GM12878 (cell line): ENCODE measurements at regions not wholly inside any gene's neighbourhood (a gene's known extent, or its start where the extent isn't known, plus 50 kb on each side); places are given as distances from the start of the nearest gene placed in this dataset.

ENCODE experiments used
- ATAC-seq: fragments of 200-7000 bp; cut with Tn5 transposase; 3 replicates; pipeline ENCODE4 v1.9.1; 2020; ENCODE audit warnings: mild to moderate bottlenecking, moderate library complexity
- BruUV-seq: library from RNA; stranded (reverse); fragments of 400-500 nt; replicated peaks from 2 replicates; lab custom pipeline; 2021; lab: Mats Ljungman, UMichigan
- CTCF ChIA-PET: fragments of 300-600 bp; sonication (Branson Sonifier 250); formaldehyde crosslinking; extraction: SDS; loops from one replicate; lab custom pipeline; 2021; ENCODE audit warnings: inconsistent platforms; lab: Yijun Ruan, JAX
- POLR2A ChIA-PET: fragments of 350-600 bp; formaldehyde crosslinking; extraction: SDS; loops from one replicate; lab custom pipeline; 2021; ENCODE audit warnings: inconsistent platforms; lab: Charles Lee
- RAD21 ChIA-PET: fragments of 300-600 bp; sonication (Branson Sonifier 250); formaldehyde crosslinking; loops from one replicate; lab custom pipeline; 2023; ENCODE audit warnings: antibody characterized with exemption; ENCODE audit not compliant: unreplicated experiment; lab: Charles Lee
- SMC1A ChIA-PET: fragments of 300-600 bp; sonication (Branson Sonifier 250); formaldehyde crosslinking; loops from one replicate; lab custom pipeline; 2023; ENCODE audit not compliant: unreplicated experiment, uncharacterized antibody; lab: Charles Lee
- DNase-seq: peaks from one replicate; pipeline ENCODE4 v3.0.0-alpha.2; 2011; ENCODE audit warnings: low read depth, low spot score
- FAIRE-seq: peaks from 3 replicates; lab custom pipeline; 2011; peaks lifted over from hg19 to GRCh38; lab: Jason Lieb, UNC
- H2AFZ ChIP-seq: 2 replicates; pipeline ENCODE4 v1.6.0; 2011; ENCODE audit warnings: low read depth, low read length, control low read depth; ENCODE audit not compliant: control insufficient read depth
- H3K27ac ChIP-seq: 2 replicates; pipeline ENCODE4 v1.5.1; 2011; ENCODE audit warnings: control low read depth; ENCODE audit not compliant: control insufficient read depth, insufficient read depth
- H3K27me3 ChIP-seq, 2 experiments: replicated peaks in 1 of 2; 2 replicates each; pipeline versions ENCODE4 v1.6.0 to v1.6.1; 2011; ENCODE audit warnings: low read length in 1 of 2; ENCODE audit not compliant: control insufficient read depth in 2 of 2, insufficient read depth in 2 of 2
- H3K36me3 ChIP-seq, 2 experiments: 2 replicates each; pipeline ENCODE4 v1.5.1; 2011; ENCODE audit warnings: low read length in 1 of 2; ENCODE audit not compliant: control insufficient read depth in 2 of 2, insufficient read depth in 2 of 2
- H3K4me1 ChIP-seq: 2 replicates; pipeline ENCODE4 v1.6.1; 2011; ENCODE audit warnings: mild to moderate bottlenecking, low read length, moderate library complexity, mixed read lengths; ENCODE audit not compliant: control insufficient read depth, insufficient read depth
- H3K4me2 ChIP-seq: 2 replicates; pipeline ENCODE4 v1.6.0; 2011; ENCODE audit warnings: control low read depth; ENCODE audit not compliant: control insufficient read depth, insufficient read depth
- H3K4me3 ChIP-seq: fragments of 200-600 bp; sonication (generic); 2 replicates; pipeline ENCODE4 v1.5.1; 2016
- H3K79me2 ChIP-seq: 2 replicates; pipeline ENCODE4 v1.6.0; 2011; ENCODE audit warnings: low read length; ENCODE audit not compliant: control insufficient read depth, insufficient read depth
- H3K9ac ChIP-seq: 2 replicates; pipeline ENCODE4 v1.8.0; 2011; ENCODE audit warnings: low read length, control low read depth, mixed read lengths; ENCODE audit not compliant: control insufficient read depth, insufficient read depth
- H3K9me3 ChIP-seq: replicated peaks from 3 replicates; pipeline ENCODE4 v1.5.1; 2011; ENCODE audit warnings: mild to moderate bottlenecking, low read length; ENCODE audit not compliant: control insufficient read depth, insufficient read depth
- H4K20me1 ChIP-seq: 2 replicates; pipeline ENCODE4 v1.6.0; 2011; ENCODE audit not compliant: control insufficient read depth, insufficient read depth
- ATF2 ChIP-seq: IDR thresholded peaks from 2 replicates; pipeline ENCODE4 v1.6.1; 2012; ENCODE audit warnings: low read length, inconsistent platforms
- FOS ChIP-seq: IDR thresholded peaks from 3 replicates; pipeline ENCODE4 v1.6.1; 2011; ENCODE audit warnings: borderline replicate concordance; ENCODE audit not compliant: insufficient read length; ENCODE audit errors: extremely low read depth
- HDAC6 ChIP-seq: fragments of 200-600 bp; sonication (generic); IDR thresholded peaks from one replicate; pipeline ENCODE4 v1.8.0; 2017; ENCODE audit warnings: antibody characterized with exemption; ENCODE audit not compliant: unreplicated experiment
- SREBF2 ChIP-seq: IDR thresholded peaks from 2 replicates; pipeline ENCODE4 v1.6.1; 2012; ENCODE audit warnings: mild to moderate bottlenecking, low read length
- USF2 ChIP-seq: IDR thresholded peaks from 2 replicates; pipeline ENCODE4 v1.6.1; 2011; ENCODE audit warnings: low read depth, low read length, improper control_type of control experiment, borderline replicate concordance
- WGBS: methylation state at CpG from one replicate; pipeline ENCODE4 v1.1.6; 2016; ENCODE audit warnings: low lambda C conversion rate; ENCODE audit not compliant: insufficient replicate concordance, insufficient coverage; ENCODE audit errors: missing lambda C conversion rate; 5-methylcytosine and 5-hydroxymethylcytosine counted together
- in situ Hi-C: fragments of 300-500 bp; cut with MboI; formaldehyde crosslinking; loops from 9 replicates; pipeline ENCODE4 v1.14.3; 2018; ENCODE audit warnings: mixed read lengths
- intact Hi-C: fragments of 100-400 bp; cut with micrococcal nuclease; formaldehyde crosslinking; loops from one replicate; pipeline ENCODE4 v1.14.2; 2022; ENCODE audit not compliant: unreplicated experiment

GRCh38 chrX:39904816-39905537 lies 192.8 kb downstream of the BCOR start (continued):
- no peak for TF ChIP-seq FOS
- no peak for TF ChIP-seq SREBF2
- TF ChIP-seq ATF2, result no peak
- TF ChIP-seq USF2, result no peak

GRCh38 chrX:39905538-39905891 lies 192.2 kb downstream of the BCOR start:
- Histone ChIP-seq H4K20me1 (no peaks in the 10 kb centered on the region), H3K4me2 (no peak overlapping the region), H3K4me1 (peaks cover 12% of the 10 kb centered on the region), H3K27ac (no peak overlapping the region), H2AFZ (no peak overlapping the region; the same call in 1 of the 2 replicates), H3K9ac (no peak overlapping the region), H3K4me3 (no peak overlapping the region), H3K79me2 (no peaks in the 10 kb centered on the region), H3K9me3 (no peaks in the 10 kb centered on the region; the same call in 2 of the 3 replicates), H3K36me3 (no peaks in the 10 kb centered on the region), H3K27me3 (no peaks in the 10 kb centered on the region)
- DNase-seq (no peak), FAIRE-seq (no peak), ATAC-seq (no peak)
- CTCF ChIA-PET, result no interaction called here
- SMC1A ChIA-PET, result no interaction called here
- intact Hi-C loops, result no loop called here
- no peak for TF ChIP-seq HDAC6
- POLR2A ChIA-PET, result no interaction called here
- in situ Hi-C loops, result no loop called here
- WGBS, result 62% methylated on average over 14 of the region's 14 CpGs
- no TSS peak for BruUV-seq
- RAD21 ChIA-PET, result no interaction called here
